ENCODE measurements at regions not wholly inside any gene's neighbourhood (a gene's known extent, or its start where the extent isn't known, plus 50 kb on each side); places are given as distances from the start of the nearest gene placed in this dataset.

GRCh38 chr15:69996321-69997160 lies 101.2 kb downstream of the TLE3 start:
- Histone ChIP-seq H3K4me2 (ENCODE audit: low read length) (peak overlapping the region; percentile 22), H3K36me3 (ENCODE audit: control insufficient read depth, low read length) (no peaks in the 10 kb centered on the region), H3K9me2 (replicated peaks; ENCODE audit: control insufficient read depth, low read length) (no peaks in the 10 kb centered on the region), H3K79me2 (ENCODE audit: control insufficient read depth, low read length) (no peaks in the 10 kb centered on the region), H3K27ac (ENCODE audit: low read depth, low read length) (no peak overlapping the region), H4K20me1 (ENCODE audit: control insufficient read depth, insufficient read depth, low read depth, low read length) (no peaks in the 10 kb centered on the region), H3K4me3 (ENCODE audit: low read length) (no peak overlapping the region), H3F3A (ENCODE audit: control insufficient read depth, insufficient read depth) (peaks cover 3% of the 10 kb centered on the region; the same call in 1 of the 2 replicates), H3K9me3 (ENCODE audit: control insufficient read depth, insufficient read depth, low read length) (no peaks in the 10 kb centered on the region), H3K27me3 (ENCODE audit: control insufficient read depth, low read length) (no peaks in the 10 kb centered on the region), H3K4me1 (ENCODE audit: control insufficient read depth, low read length) (peaks cover 86% of the 10 kb centered on the region)
- TF ChIP-seq CTCF (IDR thresholded peaks at IDR 0.05; ENCODE audit: low read depth, low read length, poor library complexity, severe bottlenecking) (no peak), EZH2phosphoT487 (IDR thresholded peaks at IDR 0.05; ENCODE audit: borderline replicate concordance, low read length) (no peak)

DNA sequence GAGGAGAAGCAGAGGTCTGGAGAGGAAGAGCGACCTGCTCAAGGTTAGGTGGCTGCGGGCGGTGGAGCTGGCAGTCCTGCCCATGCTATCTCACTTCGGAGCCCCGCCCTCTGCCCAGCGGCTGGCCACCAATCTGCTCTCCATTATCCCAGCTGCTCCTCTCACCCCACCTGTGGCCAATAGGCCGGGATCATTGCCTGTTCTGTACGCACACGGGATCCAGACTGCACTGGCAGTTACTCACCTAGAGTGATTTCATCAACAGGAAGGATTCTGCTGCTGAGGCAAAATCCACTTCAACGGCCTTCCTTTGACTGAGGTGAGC lies 100.6 kb downstream of the TLE3 start:
- Histone ChIP-seq H3K27ac (ENCODE audit: low read depth, low read length) (no peak overlapping the region), H3K4me3 (ENCODE audit: low read length) (peak overlapping the region; percentile 4; the same call in 1 of the 2 replicates), H3K36me3 (ENCODE audit: control insufficient read depth, low read length) (no peaks in the 10 kb centered on the region), H3F3A (ENCODE audit: control insufficient read depth, insufficient read depth) (peaks cover 3% of the 10 kb centered on the region; the same call in 1 of the 2 replicates), H3K9me2 (replicated peaks; ENCODE audit: control insufficient read depth, low read length) (no peaks in the 10 kb centered on the region), H3K9me3 (ENCODE audit: control insufficient read depth, insufficient read depth, low read length) (no peaks in the 10 kb centered on the region), H3K4me1 (ENCODE audit: control insufficient read depth, low read length) (peaks cover 92% of the 10 kb centered on the region), H3K4me2 (ENCODE audit: low read length) (peak overlapping the region; percentile 22), H4K20me1 (ENCODE audit: control insufficient read depth, insufficient read depth, low read depth, low read length) (no peaks in the 10 kb centered on the region), H3K79me2 (ENCODE audit: control insufficient read depth, low read length) (no peaks in the 10 kb centered on the region), H3K27me3 (ENCODE audit: control insufficient read depth, low read length) (no peaks in the 10 kb centered on the region)
- no peak for TF ChIP-seq EZH2phosphoT487 (IDR thresholded peaks at IDR 0.05; ENCODE audit: borderline replicate concordance, low read length)
- TF ChIP-seq CTCF (IDR thresholded peaks at IDR 0.05; ENCODE audit: low read depth, low read length, poor library complexity, severe bottlenecking) = no peak

All from DOHH2 (cell line).